ENCODE measurements at regions not wholly inside any gene's neighbourhood (a gene's known extent, or its start where the extent isn't known, plus 50 kb on each side); places are given as distances from the start of the nearest gene placed in this dataset.

GRCh38 chr6:62889240-62889639 lies 322.0 kb upstream of the FKBP1C start:
- DNase-seq (ENCODE audit: low read depth), result no peak
- H3K4me3 ChIP-seq (ENCODE audit: low read depth, low read length), result no peak overlapping the region
- no peak for TF ChIP-seq CTCF (IDR thresholded peaks at IDR 0.05; ENCODE audit: insufficient read depth, low read depth, low read length, missing control alignments)

DNA sequence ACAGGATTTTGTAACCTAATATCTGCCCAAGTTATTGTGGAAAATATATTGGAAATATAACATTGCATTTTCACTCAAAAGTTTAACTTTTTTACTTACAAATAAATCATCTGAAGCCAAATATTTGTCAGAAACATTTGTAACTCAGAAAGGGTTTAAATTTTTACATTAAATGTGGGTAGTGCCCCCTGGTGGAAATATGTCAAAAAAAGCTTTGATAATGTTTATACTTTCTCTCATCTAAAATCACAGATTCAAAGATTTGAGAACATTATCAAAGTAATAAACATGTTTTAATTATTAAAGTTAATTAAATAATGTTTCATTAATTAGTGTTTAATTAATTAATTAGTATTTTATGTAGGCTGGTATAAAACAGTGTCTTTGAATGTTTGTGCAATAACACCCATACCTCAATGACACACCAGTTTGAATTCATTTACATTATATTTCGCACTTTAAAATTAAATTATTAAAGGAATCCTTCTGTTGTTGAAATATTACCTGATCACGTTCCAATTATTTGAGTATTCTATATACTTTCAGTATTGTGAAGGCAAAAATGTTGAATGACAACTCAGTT lies 320.1 kb upstream of the FKBP1C start:
- DNase-seq (ENCODE audit: low read depth), result peak; percentile 6
- peak; percentile 19 for TF ChIP-seq CTCF (IDR thresholded peaks at IDR 0.05; ENCODE audit: insufficient read depth, low read depth, low read length, missing control alignments)
- no peak overlapping the region for H3K4me3 ChIP-seq (ENCODE audit: low read depth, low read length)

DNA sequence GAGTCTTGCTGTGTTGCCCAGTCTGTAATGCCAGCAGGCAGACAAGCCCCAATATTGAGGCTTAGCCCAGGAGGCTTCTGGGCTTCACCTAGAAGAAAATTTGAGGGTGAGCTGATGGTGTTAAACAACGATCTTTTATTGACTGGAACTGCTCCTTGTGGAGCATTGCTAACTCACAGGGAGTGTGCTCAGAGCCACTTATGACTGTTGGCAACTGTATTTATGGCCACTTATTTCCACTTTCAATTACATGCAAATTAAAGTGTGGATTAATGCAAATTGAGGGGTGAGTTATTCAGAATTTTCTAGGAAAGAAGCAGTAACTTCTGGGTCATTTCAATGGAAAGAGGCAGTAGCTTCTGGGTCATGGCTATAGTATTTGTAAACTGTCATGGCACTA lies 317.2 kb upstream of the FKBP1C start:
- no peak overlapping the region for H3K4me3 ChIP-seq (ENCODE audit: low read depth, low read length)
- DNase-seq (ENCODE audit: low read depth), result no peak
- TF ChIP-seq CTCF (IDR thresholded peaks at IDR 0.05; ENCODE audit: insufficient read depth, low read depth, low read length, missing control alignments), result no peak

DNA sequence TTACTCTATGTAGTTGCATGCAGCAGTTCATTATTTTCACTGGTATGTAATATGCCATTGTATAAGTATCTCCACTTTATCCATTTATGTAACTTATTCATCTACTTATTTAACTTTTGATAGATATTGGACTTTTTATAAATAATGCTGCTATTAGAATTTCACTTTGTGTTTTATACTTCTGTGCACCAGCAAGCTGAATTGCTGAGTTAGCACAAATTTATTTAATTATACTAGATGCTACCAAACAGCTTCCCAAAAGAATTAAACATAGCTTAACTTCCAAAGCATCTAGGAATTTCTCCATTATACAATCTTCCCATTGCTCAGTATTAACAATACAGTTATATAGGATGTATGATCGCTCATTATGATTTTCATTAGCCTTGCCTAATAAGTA lies 308.0 kb upstream of the FKBP1C start:
- no peak overlapping the region for H3K4me3 ChIP-seq (ENCODE audit: low read depth, low read length)
- TF ChIP-seq CTCF (IDR thresholded peaks at IDR 0.05; ENCODE audit: insufficient read depth, low read depth, low read length, missing control alignments), result no peak
- no peak for DNase-seq (ENCODE audit: low read depth)

- no peak overlapping the region for H3K4me3 ChIP-seq (ENCODE audit: low read depth, low read length)
- no peak for DNase-seq (ENCODE audit: low read depth)
- no peak for TF ChIP-seq CTCF (IDR thresholded peaks at IDR 0.05; ENCODE audit: insufficient read depth, low read depth, low read length, missing control alignments)
These were observed 306.6 kb upstream of the FKBP1C start for GRCh38 chr6:62904687-62905086.

- TF ChIP-seq CTCF (IDR thresholded peaks at IDR 0.05; ENCODE audit: insufficient read depth, low read depth, low read length, missing control alignments), result no peak
- DNase-seq (ENCODE audit: low read depth), result no peak
- H3K4me3 ChIP-seq (ENCODE audit: low read depth, low read length), result no peak overlapping the region
These were observed 296.7 kb upstream of the FKBP1C start for GRCh38 chr6:62914530-62914929.

- no peak overlapping the region for H3K4me3 ChIP-seq (ENCODE audit: low read depth, low read length)
- TF ChIP-seq CTCF (IDR thresholded peaks at IDR 0.05; ENCODE audit: insufficient read depth, low read depth, low read length, missing control alignments), result no peak
- no peak for DNase-seq (ENCODE audit: low read depth)
These were observed 287.5 kb upstream of the FKBP1C start for GRCh38 chr6:62923728-62924127.

All from GM12865 (cell line).